ENCODE measurements at regions not wholly inside any gene's neighbourhood (a gene's known extent, or its start where the extent isn't known, plus 50 kb on each side); places are given as distances from the start of the nearest gene placed in this dataset.

- no peaks in the 10 kb centered on the region for H3K27me3 Mint-ChIP-seq (ENCODE audit: low read depth)
- H3K4me1 Mint-ChIP-seq (ENCODE audit: low read depth) = no peaks in the 10 kb centered on the region
- no peaks in the 10 kb centered on the region for H3K36me3 Mint-ChIP-seq (ENCODE audit: insufficient read depth)
- ATAC-seq (no peak), DNase-seq (no peak)
- no peak overlapping the region for H3K4me3 Mint-ChIP-seq
- H3K9me3 Mint-ChIP-seq = peaks cover 4% of the 10 kb centered on the region
Measured at GRCh38 chr21:18460979-18461378, 57.4 kb upstream of the TMPRSS15 start.

DNA sequence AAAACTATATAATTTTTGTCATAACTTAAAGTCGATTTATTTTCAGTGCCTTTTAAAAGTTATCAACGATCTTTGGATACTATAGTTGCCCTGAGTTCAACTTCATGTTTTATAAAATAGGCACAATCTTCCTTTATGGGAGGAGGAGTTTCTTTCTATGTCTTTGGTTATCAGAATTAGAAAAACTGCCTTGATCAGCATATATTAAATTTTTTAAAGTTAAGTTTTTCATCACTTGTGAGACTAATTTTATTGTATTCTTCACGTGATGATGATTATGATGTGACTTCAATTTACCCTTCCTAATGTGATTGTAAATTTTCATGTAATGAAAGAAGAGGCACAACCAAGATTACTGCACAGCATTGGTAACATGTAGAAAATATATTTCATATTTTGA is 58.2 kb upstream of the TMPRSS15 start:
- no peaks in the 10 kb centered on the region for H3K27me3 Mint-ChIP-seq (ENCODE audit: low read depth)
- H3K4me3 Mint-ChIP-seq = no peak overlapping the region
- no peaks in the 10 kb centered on the region for H3K4me1 Mint-ChIP-seq (ENCODE audit: low read depth)
- ATAC-seq (no peak), DNase-seq (no peak)
- no peaks in the 10 kb centered on the region for H3K36me3 Mint-ChIP-seq (ENCODE audit: insufficient read depth)
- peaks cover 4% of the 10 kb centered on the region for H3K9me3 Mint-ChIP-seq

- H3K9me3 Mint-ChIP-seq = peaks cover 7% of the 10 kb centered on the region
- no peak for ATAC-seq
Measured at GRCh38 chr21:18467715-18468114, 64.1 kb upstream of the TMPRSS15 start.

DNA sequence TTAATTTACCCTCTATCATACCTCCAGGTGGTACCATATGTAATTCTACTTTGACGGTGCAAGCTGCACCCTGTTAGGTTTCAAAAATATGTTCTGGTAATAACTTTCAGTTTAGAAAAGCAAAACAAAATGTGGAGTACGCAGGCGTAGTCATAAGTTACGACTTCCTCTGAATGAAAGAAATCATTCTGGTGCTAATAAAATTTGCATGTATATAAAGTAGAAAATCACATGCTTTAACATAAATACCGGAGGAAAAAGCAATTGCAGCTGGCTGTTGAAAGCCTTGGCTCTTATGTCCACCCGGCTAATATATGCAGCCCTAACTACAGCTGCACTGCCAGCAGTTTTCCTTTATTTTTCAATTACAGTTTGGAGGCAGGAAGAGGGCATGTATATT is 65.2 kb upstream of the TMPRSS15 start:
- Mint-ChIP-seq H3K4me3 (no peak overlapping the region), H3K27me3 (ENCODE audit: low read depth) (no peaks in the 10 kb centered on the region), H3K4me1 (ENCODE audit: low read depth) (no peaks in the 10 kb centered on the region), H3K9me3 (peaks cover 4% of the 10 kb centered on the region), H3K36me3 (ENCODE audit: insufficient read depth) (no peaks in the 10 kb centered on the region)
- no peak for ATAC-seq
- no peak for DNase-seq

More at GRCh38 chr21:18467715-18468114, 64.1 kb upstream of the TMPRSS15 start:
- Mint-ChIP-seq H3K27me3 (ENCODE audit: low read depth) (no peaks in the 10 kb centered on the region), H3K4me3 (no peak overlapping the region), H3K4me1 (ENCODE audit: low read depth) (no peaks in the 10 kb centered on the region), H3K36me3 (ENCODE audit: insufficient read depth) (no peaks in the 10 kb centered on the region)
- no peak for DNase-seq

DNA sequence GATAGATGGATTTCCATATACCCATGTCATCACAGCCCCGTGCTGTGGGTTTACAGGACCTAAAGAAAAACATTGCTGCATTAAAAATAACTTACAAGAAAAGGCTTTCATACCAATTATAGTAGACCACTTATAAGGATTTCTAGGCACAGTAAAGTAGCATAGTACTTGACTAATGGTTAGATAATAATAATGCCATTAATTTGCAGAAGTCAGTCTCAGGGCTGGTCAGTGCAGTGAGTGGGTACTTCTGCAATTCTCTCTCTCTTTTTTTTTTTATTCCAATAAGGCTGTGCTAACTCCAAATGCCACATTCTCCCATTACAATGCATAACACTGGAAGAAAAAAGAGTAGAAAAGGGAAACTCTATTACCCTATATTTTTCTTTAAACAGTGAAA is 73.1 kb upstream of the TMPRSS15 start:
- Mint-ChIP-seq H3K27me3 (ENCODE audit: low read depth) (no peaks in the 10 kb centered on the region), H3K9me3 (peaks cover 14% of the 10 kb centered on the region), H3K4me3 (no peak overlapping the region), H3K36me3 (ENCODE audit: insufficient read depth) (no peaks in the 10 kb centered on the region), H3K4me1 (ENCODE audit: low read depth) (no peaks in the 10 kb centered on the region)
- DNase-seq (no peak), ATAC-seq (no peak)

- peaks cover 11% of the 10 kb centered on the region for H3K9me3 Mint-ChIP-seq
- no peak for DNase-seq
- no peaks in the 10 kb centered on the region for H3K4me1 Mint-ChIP-seq (ENCODE audit: low read depth)
- H3K36me3 Mint-ChIP-seq (ENCODE audit: insufficient read depth) = no peaks in the 10 kb centered on the region
- no peaks in the 10 kb centered on the region for H3K27me3 Mint-ChIP-seq (ENCODE audit: low read depth)
- no peak overlapping the region for H3K4me3 Mint-ChIP-seq
- ATAC-seq = no peak
Measured at GRCh38 chr21:18477043-18477442, 73.5 kb upstream of the TMPRSS15 start.

GRCh38 chr21:18478513-18478912 is 74.9 kb upstream of the TMPRSS15 start:
- H3K36me3 Mint-ChIP-seq (ENCODE audit: insufficient read depth) = no peaks in the 10 kb centered on the region
- no peak for ATAC-seq
- H3K4me1 Mint-ChIP-seq (ENCODE audit: low read depth) = no peaks in the 10 kb centered on the region
- no peak overlapping the region for H3K4me3 Mint-ChIP-seq
- DNase-seq = no peak
- peaks cover 11% of the 10 kb centered on the region for H3K9me3 Mint-ChIP-seq
- no peaks in the 10 kb centered on the region for H3K27me3 Mint-ChIP-seq (ENCODE audit: low read depth)

GRCh38 chr21:18488252-18488651 is 84.7 kb upstream of the TMPRSS15 start:
- Mint-ChIP-seq H3K27me3 (ENCODE audit: low read depth) (no peaks in the 10 kb centered on the region), H3K4me1 (ENCODE audit: low read depth) (no peaks in the 10 kb centered on the region), H3K36me3 (ENCODE audit: insufficient read depth) (no peaks in the 10 kb centered on the region), H3K4me3 (no peak overlapping the region), H3K9me3 (peaks cover 4% of the 10 kb centered on the region)
- DNase-seq (no peak), ATAC-seq (no peak)

DNA sequence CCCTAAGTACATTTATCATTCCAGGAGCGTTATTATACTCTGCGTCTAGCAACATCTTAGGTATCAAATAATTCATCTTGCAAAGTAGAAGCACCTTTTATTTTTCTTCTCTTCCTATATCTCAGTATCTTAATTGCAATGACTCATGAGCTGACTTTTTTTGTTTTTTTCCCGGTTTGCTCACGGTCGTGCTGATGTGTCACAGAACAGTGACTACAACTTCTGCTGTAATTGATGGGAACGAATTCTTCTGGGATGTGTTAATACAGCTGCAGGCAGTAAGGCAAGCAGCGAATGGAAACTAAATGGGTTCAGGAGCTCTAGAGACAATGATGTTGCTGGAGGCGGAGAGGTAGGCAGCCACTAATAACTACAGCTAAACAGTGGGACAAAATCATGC is 89.8 kb upstream of the TMPRSS15 start:
- DNase-seq (no peak), ATAC-seq (no peak)
- no peaks in the 10 kb centered on the region for H3K4me1 Mint-ChIP-seq (ENCODE audit: low read depth)
- no peak overlapping the region for H3K4me3 Mint-ChIP-seq
- no peaks in the 10 kb centered on the region for H3K27me3 Mint-ChIP-seq (ENCODE audit: low read depth)
- no peaks in the 10 kb centered on the region for H3K9me3 Mint-ChIP-seq
- no peaks in the 10 kb centered on the region for H3K36me3 Mint-ChIP-seq (ENCODE audit: insufficient read depth)

- H3K27me3 Mint-ChIP-seq (ENCODE audit: low read depth) = no peaks in the 10 kb centered on the region
- DNase-seq (no peak), ATAC-seq (no peak)
- H3K4me3 Mint-ChIP-seq = no peak overlapping the region
- H3K36me3 Mint-ChIP-seq (ENCODE audit: insufficient read depth) = no peaks in the 10 kb centered on the region
- no peaks in the 10 kb centered on the region for H3K4me1 Mint-ChIP-seq (ENCODE audit: low read depth)
- H3K9me3 Mint-ChIP-seq = no peaks in the 10 kb centered on the region
Measured at GRCh38 chr21:18495523-18495922, 91.9 kb upstream of the TMPRSS15 start.

GRCh38 chr21:18498431-18498830 is 94.8 kb upstream of the TMPRSS15 start:
- no peak overlapping the region for H3K4me3 Mint-ChIP-seq
- H3K27me3 Mint-ChIP-seq (ENCODE audit: low read depth) = no peaks in the 10 kb centered on the region
- ATAC-seq = no peak
- H3K36me3 Mint-ChIP-seq (ENCODE audit: insufficient read depth) = no peaks in the 10 kb centered on the region
- DNase-seq = no peak
- no peaks in the 10 kb centered on the region for H3K9me3 Mint-ChIP-seq
- no peaks in the 10 kb centered on the region for H3K4me1 Mint-ChIP-seq (ENCODE audit: low read depth)

- DNase-seq (peak; percentile 4), ATAC-seq (no peak)
- H3K4me3 Mint-ChIP-seq = no peak overlapping the region
- H3K4me1 Mint-ChIP-seq (ENCODE audit: low read depth) = no peaks in the 10 kb centered on the region
- no peaks in the 10 kb centered on the region for H3K9me3 Mint-ChIP-seq
- H3K27me3 Mint-ChIP-seq (ENCODE audit: low read depth) = no peaks in the 10 kb centered on the region
- H3K36me3 Mint-ChIP-seq (ENCODE audit: insufficient read depth) = no peaks in the 10 kb centered on the region
Measured at GRCh38 chr21:18499761-18500376, 96.3 kb upstream of the TMPRSS15 start.

DNA sequence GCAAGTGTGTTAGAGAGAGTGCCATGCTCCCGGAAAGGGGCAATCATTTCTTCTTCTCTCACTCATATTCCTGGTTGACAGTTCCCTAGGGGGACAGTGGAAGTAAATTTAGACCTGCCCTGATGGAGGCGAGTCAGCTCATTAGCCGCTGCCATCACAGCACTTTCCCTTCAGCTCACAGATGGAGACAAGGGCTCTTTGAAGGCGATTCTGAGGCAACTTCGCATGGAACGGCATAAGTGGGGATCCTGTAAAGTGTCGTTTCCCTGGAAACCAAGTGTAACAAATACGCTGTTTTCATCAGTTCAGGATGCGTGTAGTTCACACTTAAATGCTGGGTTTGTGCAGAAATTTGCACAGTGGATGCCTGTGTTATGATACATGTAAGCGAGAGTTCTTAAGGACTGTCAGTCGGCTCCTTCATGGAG is 114.5 kb upstream of the TMPRSS15 start:
- DNase-seq (no peak), ATAC-seq (no peak)
- Mint-ChIP-seq H3K27me3 (ENCODE audit: low read depth) (no peaks in the 10 kb centered on the region), H3K4me1 (ENCODE audit: low read depth) (no peaks in the 10 kb centered on the region), H3K4me3 (no peak overlapping the region), H3K9me3 (peaks cover 3% of the 10 kb centered on the region), H3K36me3 (ENCODE audit: insufficient read depth) (no peaks in the 10 kb centered on the region)

DNA sequence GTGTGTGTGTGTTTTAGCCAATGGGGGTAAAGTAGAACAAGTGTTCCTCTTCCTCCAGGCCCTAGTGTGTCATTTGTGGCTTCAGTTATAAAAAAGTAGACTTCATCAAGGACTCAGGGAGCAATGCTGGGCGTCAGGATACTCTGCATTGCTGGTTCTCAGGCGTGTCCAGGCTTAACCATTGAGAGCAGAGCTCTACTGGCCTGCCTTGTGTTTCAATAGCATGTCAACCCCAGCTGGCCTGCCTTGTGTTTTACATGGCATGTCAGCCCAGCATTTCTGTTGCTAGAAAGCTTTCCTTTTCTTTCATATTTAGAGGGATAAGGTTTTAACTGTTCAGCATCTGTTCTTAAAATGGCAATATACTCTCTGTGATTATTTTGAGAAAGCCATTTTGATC is 117.6 kb upstream of the TMPRSS15 start:
- DNase-seq = no peak
- H3K4me3 Mint-ChIP-seq = no peak overlapping the region
- H3K4me1 Mint-ChIP-seq (ENCODE audit: low read depth) = no peaks in the 10 kb centered on the region
- ATAC-seq = no peak
- H3K36me3 Mint-ChIP-seq (ENCODE audit: insufficient read depth) = no peaks in the 10 kb centered on the region
- H3K27me3 Mint-ChIP-seq (ENCODE audit: low read depth) = no peaks in the 10 kb centered on the region
- H3K9me3 Mint-ChIP-seq = no peaks in the 10 kb centered on the region

- no peaks in the 10 kb centered on the region for H3K27me3 Mint-ChIP-seq (ENCODE audit: low read depth)
- no peaks in the 10 kb centered on the region for H3K9me3 Mint-ChIP-seq
- H3K36me3 Mint-ChIP-seq (ENCODE audit: insufficient read depth) = no peaks in the 10 kb centered on the region
- DNase-seq = no peak
- no peaks in the 10 kb centered on the region for H3K4me1 Mint-ChIP-seq (ENCODE audit: low read depth)
- no peak for ATAC-seq
- H3K4me3 Mint-ChIP-seq = no peak overlapping the region
Measured at GRCh38 chr21:18522181-18522972, 118.8 kb upstream of the TMPRSS15 start.

Measured in activated T-cell treated with anti-CD3 and anti-CD28 coated beads, Interleukin-2, amount 50 U/mL, for 4 hours (primary cell).